Panc1 (cell line): ENCODE measurements at regions not wholly inside any gene's neighbourhood (a gene's known extent, or its start where the extent isn't known, plus 50 kb on each side); places are given as distances from the start of the nearest gene placed in this dataset.

Experiments used
- ATAC-seq: fragments of 200-7000 bp; cut with Tn5 transposase; 2 replicates; pipeline ENCODE4 v1.9.1; 2020; ENCODE audit warnings: mild to moderate bottlenecking, moderate library complexity
- BruUV-seq: library from RNA; stranded (reverse); fragments of 400-500 nt; replicated peaks from 2 replicates; lab custom pipeline; 2021; lab: Mats Ljungman, UMichigan
- CTCF ChIA-PET: fragments of 300-600 bp; sonication (Branson Sonifier 250); formaldehyde crosslinking; loops from one replicate; lab custom pipeline; 2022; ENCODE audit warnings: antibody characterized with exemption; lab: Charles Lee
- POLR2A ChIA-PET: fragments of 300-600 bp; sonication (Branson Sonifier 250); formaldehyde crosslinking; loops from one replicate; lab custom pipeline; 2022; ENCODE audit warnings: antibody characterized with exemption; lab: Charles Lee
- DNase-seq: peaks from one replicate; pipeline ENCODE4 v3.0.0-alpha.2; 2010; ENCODE audit warnings: low read depth, low spot score
- H3K27ac ChIP-seq: 2 replicates; pipeline ENCODE4 v1.5.1; 2011; ENCODE audit warnings: mild to moderate bottlenecking, low read length, inconsistent platforms
- H3K27me3 ChIP-seq: fragments of 200-500 bp; sonication (Bioruptor generic); 2 replicates; pipeline ENCODE4 v1.6.0; 2014; ENCODE audit warnings: low read length, inconsistent platforms; ENCODE audit not compliant: control insufficient read depth, insufficient read depth
- H3K36me3 ChIP-seq: fragments of 200-500 bp; sonication (Bioruptor generic); 2 replicates; pipeline ENCODE4 v1.5.1; 2014; ENCODE audit warnings: inconsistent platforms, mild to moderate bottlenecking, low read length, moderate library complexity; ENCODE audit not compliant: control insufficient read depth, insufficient read depth
- H3K4me1 ChIP-seq: 2 replicates; pipeline ENCODE4 v1.5.1; 2011; ENCODE audit warnings: inconsistent platforms, mild to moderate bottlenecking, low read length, moderate library complexity; ENCODE audit not compliant: control insufficient read depth, insufficient read depth
- H3K4me3 ChIP-seq, 2 experiments: 2 replicates each; pipeline ENCODE4 v1.5.1; 2011 to 2012; ENCODE audit warnings: low read depth in 2 of 2, low read length in 2 of 2, mild to moderate bottlenecking in 2 of 2, inconsistent platforms in 1 of 2, moderate library complexity in 1 of 2
- H3K9me3 ChIP-seq: fragments of 200-500 bp; sonication (Bioruptor generic); 2 replicates; pipeline ENCODE4 v1.5.1; 2014; ENCODE audit warnings: low read depth, mild to moderate bottlenecking, inconsistent platforms, low read length, moderate library complexity; ENCODE audit not compliant: control insufficient read depth, insufficient read depth
- CTCF ChIP-seq: fragments of 450-650 bp; IDR thresholded peaks from 2 replicates; pipeline ENCODE4 v1.5.1; 2017; ENCODE audit warnings: mild to moderate bottlenecking
- POLR2AphosphoS5 ChIP-seq: IDR thresholded peaks from 2 replicates; pipeline ENCODE4 v1.6.1; 2012; ENCODE audit warnings: mild to moderate bottlenecking, low read depth, low read length, moderate library complexity
- REST ChIP-seq, 2 experiments: IDR thresholded peaks; 2 replicates each; pipeline ENCODE4 v1.6.1; 2011 to 2012; ENCODE audit warnings: low read depth in 2 of 2, control low read depth in 1 of 2, low read length in 1 of 2, mild to moderate bottlenecking in 1 of 2, moderate library complexity in 1 of 2; ENCODE audit not compliant: insufficient read depth in 1 of 2
- SIN3A ChIP-seq: IDR thresholded peaks from 2 replicates; pipeline ENCODE4 v1.6.1; 2012; ENCODE audit warnings: low read depth, mild to moderate bottlenecking, low read length, moderate library complexity, borderline replicate concordance; ENCODE audit not compliant: insufficient read depth
- TCF7L2 ChIP-seq: IDR thresholded peaks from 2 replicates; pipeline ENCODE4 v1.6.1; 2011; ENCODE audit warnings: mild to moderate bottlenecking, low read depth, low read length, inconsistent platforms
- in situ Hi-C: cut with HindIII; loops from 2 replicates; pipeline ENCODE4 v1.10.0; 2016; ENCODE audit warnings: low sequenced_read_pairs, low pct_unique_long_range_greater_than_20kb
- intact Hi-C: fragments of 100-400 bp; cut with micrococcal nuclease; formaldehyde crosslinking; loops from one replicate; pipeline ENCODE4 v1.10.0; 2022; ENCODE audit not compliant: unreplicated experiment

- no TSS peak for BruUV-seq
- H3K36me3 ChIP-seq = no peaks in the 10 kb centered on the region
- H3K27ac ChIP-seq = no peak overlapping the region
- in situ Hi-C loops = no loop called here
- no peaks in the 10 kb centered on the region for H3K9me3 ChIP-seq
- no peaks in the 10 kb centered on the region for H3K27me3 ChIP-seq
- TF ChIP-seq REST (IDR thresholded peaks at IDR 0.05; ENCODE audit: insufficient read depth in 1 of 2, low read depth in 2 of 2, low read length in 1 of 2) = no peak
- TF ChIP-seq SIN3A = no peak
- no peak for TF ChIP-seq TCF7L2
- TF ChIP-seq POLR2AphosphoS5 = no peak
- TF ChIP-seq CTCF = no peak
- ATAC-seq (no peak), DNase-seq (no peak)
- ChIA-PET POLR2A (no interaction called here), CTCF (no interaction called here)
- no peaks in the 10 kb centered on the region for H3K4me1 ChIP-seq
- intact Hi-C loops = no loop called here
- H3K4me3 ChIP-seq = no peak overlapping the region
Measured at GRCh38 chr6:1130709-1131108, 181.2 kb upstream of the FOXQ1 start.

DNA sequence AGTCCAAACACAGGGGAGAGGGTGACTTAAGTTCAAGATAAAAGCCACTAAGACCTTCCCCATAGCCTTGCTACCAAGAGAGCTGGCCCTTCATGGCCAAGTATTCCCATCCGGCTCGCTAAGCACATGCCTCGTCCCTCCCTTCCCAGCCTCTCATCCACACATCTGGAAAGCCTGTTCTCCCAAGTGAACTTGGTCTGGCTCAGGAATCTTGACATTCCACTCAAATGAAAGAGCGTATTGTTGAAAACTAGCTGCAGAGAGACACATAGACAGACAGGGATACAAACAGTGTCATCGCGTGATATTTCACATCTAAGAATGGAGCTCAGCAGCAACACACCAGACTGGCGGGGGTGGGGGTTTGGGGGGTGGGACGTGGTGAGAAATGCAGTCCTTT lies 182.8 kb upstream of the FOXQ1 start:
- Histone ChIP-seq H3K4me1 (no peaks in the 10 kb centered on the region), H3K36me3 (no peaks in the 10 kb centered on the region), H3K27ac (no peak overlapping the region), H3K9me3 (no peaks in the 10 kb centered on the region), H3K27me3 (no peaks in the 10 kb centered on the region; the same call in 1 of the 2 replicates), H3K4me3 (no peak overlapping the region)
- no TSS peak for BruUV-seq
- in situ Hi-C loops (no loop called here), intact Hi-C loops (no loop called here)
- ChIA-PET CTCF (interaction anchor here (0.6 kb wide), 1 partner anchor 282 kb away, joined by 3 read pairs; no protein-coding TSS in a partner anchor), POLR2A (no interaction called here)
- TF ChIP-seq POLR2AphosphoS5 (no peak), SIN3A (no peak), REST (IDR thresholded peaks at IDR 0.05; ENCODE audit: insufficient read depth in 1 of 2, low read depth in 2 of 2, low read length in 1 of 2) (no peak), TCF7L2 (no peak), CTCF (no peak)
- DNase-seq (no peak), ATAC-seq (no peak)
